H1 (cell line): ENCODE measurements at regions not wholly inside any gene's neighbourhood (a gene's known extent, or its start where the extent isn't known, plus 50 kb on each side); places are given as distances from the start of the nearest gene placed in this dataset.

Experiments
- CTCF ChIA-PET: fragments of 300-600 bp; sonication (Branson Sonifier 250); formaldehyde crosslinking; loops from one replicate; lab custom pipeline; 2021; ENCODE audit not compliant: partially characterized antibody; lab: Charles Lee
- POLR2A ChIA-PET: fragments of 300-600 bp; sonication (Branson Sonifier 250); formaldehyde crosslinking; loops from one replicate; lab custom pipeline; 2021; ENCODE audit warnings: inconsistent platforms; ENCODE audit not compliant: partially characterized antibody; lab: Charles Lee
- DNase-seq, 2 experiments: peaks; one replicate each; pipeline versions ENCODE4 v3.0.0 to v3.0.0-alpha.2; 2010 to 2022; ENCODE audit warnings: low spot score in 2 of 2, low read depth in 1 of 2, mixed read lengths in 1 of 2
- FAIRE-seq: peaks from 2 replicates; lab custom pipeline; 2011; peaks lifted over from hg19 to GRCh38; lab: Jason Lieb, UNC
- H2AFZ ChIP-seq: 2 replicates; pipeline ENCODE4 v1.8.1; 2012; ENCODE audit warnings: low read length, inconsistent platforms
- H2AK5ac ChIP-seq: 2 replicates; pipeline ENCODE4 v1.6.1; 2013; ENCODE audit warnings: low read depth, low read length
- H2BK120ac ChIP-seq: replicated peaks from 2 replicates; pipeline ENCODE3; 2013; ENCODE audit warnings: low read depth, low read length, inconsistent platforms
- H2BK12ac ChIP-seq: 2 replicates; pipeline ENCODE4 v1.6.1; 2013; ENCODE audit warnings: low read depth, low read length
- H2BK15ac ChIP-seq: 2 replicates; pipeline ENCODE4 v1.6.1; 2013; ENCODE audit warnings: low read length
- H2BK20ac ChIP-seq: 2 replicates; pipeline ENCODE4 v1.6.1; 2013; ENCODE audit warnings: low read length
- H2BK5ac ChIP-seq: 2 replicates; pipeline ENCODE4 v1.6.1; 2013; ENCODE audit warnings: low read depth, low read length
- H3K14ac ChIP-seq: 2 replicates; pipeline ENCODE4 v1.6.1; 2013; ENCODE audit warnings: inconsistent platforms; ENCODE audit not compliant: insufficient read length
- H3K18ac ChIP-seq: 2 replicates; pipeline ENCODE4 v1.6.1; 2013; ENCODE audit warnings: low read length; ENCODE audit errors: extremely low read depth
- H3K23ac ChIP-seq: 2 replicates; pipeline ENCODE4 v1.6.1; 2013; ENCODE audit warnings: inconsistent platforms; ENCODE audit not compliant: insufficient read length
- H3K23me2 ChIP-seq: 2 replicates; pipeline ENCODE4 v1.6.1; 2013; ENCODE audit warnings: low read depth, low read length
- H3K27ac ChIP-seq: 2 replicates; pipeline ENCODE4 v1.6.1; 2011; ENCODE audit warnings: low read depth, low read length, inconsistent platforms
- H3K27me3 ChIP-seq, 4 experiments: replicated peaks in 1 of 4; 1 replicate in 1 of 4; 2 replicates in 3 of 4; pipeline versions ENCODE4 v1.6.1 to v1.8.1; 2011 to 2013; ENCODE audit warnings: low read length in 3 of 4, mild to moderate bottlenecking in 3 of 4, inconsistent platforms in 2 of 4, mixed read lengths in 2 of 4, moderate library complexity in 1 of 4; ENCODE audit not compliant: control insufficient read depth in 3 of 4, insufficient read depth in 3 of 4; ENCODE audit errors: extremely low read depth in 1 of 4
- H3K36me3 ChIP-seq, 4 experiments: 2 replicates each; pipeline versions ENCODE4 v1.6.1 to v1.8.1; 2011 to 2013; ENCODE audit warnings: mild to moderate bottlenecking in 4 of 4, low read length in 3 of 4, moderate library complexity in 2 of 4, control low read depth in 1 of 4, inconsistent platforms in 1 of 4; ENCODE audit not compliant: insufficient read depth in 4 of 4, control insufficient read depth in 2 of 4
- H3K4ac ChIP-seq: replicated peaks from 2 replicates; pipeline ENCODE3; 2013; ENCODE audit warnings: low read length, low read depth, mixed read lengths, inconsistent platforms; ENCODE audit not compliant: insufficient read length
- H3K4me1 ChIP-seq, 4 experiments: replicated peaks in 1 of 4; 1 replicate in 1 of 4; 2 replicates in 3 of 4; pipeline versions ENCODE4 v1.6.1 to v1.8.1; 2011 to 2013; ENCODE audit warnings: low read length in 3 of 4, inconsistent platforms in 2 of 4, mixed read lengths in 1 of 4; ENCODE audit not compliant: insufficient read depth in 4 of 4, control insufficient read depth in 3 of 4
- H3K4me2 ChIP-seq, 2 experiments: 2 replicates each; pipeline versions ENCODE4 v1.6.1 to v1.8.1; 2011 to 2013; ENCODE audit warnings: low read depth in 2 of 2, low read length in 2 of 2, control low read depth in 1 of 2, inconsistent platforms in 1 of 2, mild to moderate bottlenecking in 1 of 2; ENCODE audit not compliant: insufficient read depth in 1 of 2
- H3K4me3 ChIP-seq, 4 experiments: fragments of 200-600, 300-600 bp in 1 of 4; sonication (generic), shearing (Covaris generic), sonication (Bioruptor Twin) in 1 of 4; 2 replicates each; pipeline versions ENCODE4 v1.5.1 to v1.8.1; 2011 to 2016; ENCODE audit warnings: low read length in 4 of 4, low read depth in 3 of 4, control low read depth in 2 of 4, inconsistent platforms in 2 of 4, mild to moderate bottlenecking in 2 of 4, mixed read lengths in 1 of 4, moderate library complexity in 1 of 4; ENCODE audit not compliant: insufficient read depth in 2 of 4; ENCODE audit errors: extremely low read depth in 1 of 4
- H3K56ac ChIP-seq: replicated peaks from 2 replicates; pipeline ENCODE3; 2013; ENCODE audit warnings: low read depth, mild to moderate bottlenecking, mixed read lengths, low read length, inconsistent platforms; ENCODE audit not compliant: insufficient read length
- H3K79me1 ChIP-seq: 2 replicates; pipeline ENCODE4 v1.6.1; 2013; ENCODE audit warnings: low read depth, low read length, control low read depth
- H3K79me2 ChIP-seq, 2 experiments: 2 replicates each; pipeline versions ENCODE4 v1.6.1 to v1.8.1; 2012 to 2013; ENCODE audit warnings: low read length in 2 of 2, mild to moderate bottlenecking in 2 of 2, inconsistent platforms in 1 of 2; ENCODE audit not compliant: insufficient read depth in 2 of 2, control insufficient read depth in 1 of 2
- H3K9ac ChIP-seq, 4 experiments: replicated peaks in 1 of 4; 1 replicate in 1 of 4; 2 replicates in 3 of 4; pipeline versions ENCODE4 v1.6.1 to v1.8.1; 2011 to 2013; ENCODE audit warnings: low read depth in 3 of 4, low read length in 3 of 4, control low read depth in 2 of 4, mild to moderate bottlenecking in 2 of 4, moderate library complexity in 2 of 4, inconsistent platforms in 1 of 4; ENCODE audit errors: extremely low read depth in 1 of 4
- H3K9me3 ChIP-seq, 2 experiments: 2 replicates each; pipeline versions ENCODE4 v1.6.1 to v1.8.1; 2012 to 2013; ENCODE audit warnings: mild to moderate bottlenecking in 2 of 2, moderate library complexity in 2 of 2, control low read depth in 1 of 2, inconsistent platforms in 1 of 2, low read depth in 1 of 2, low read length in 1 of 2, mixed read lengths in 1 of 2; ENCODE audit not compliant: insufficient read depth in 2 of 2
- H4K20me1 ChIP-seq, 2 experiments: replicated peaks in 1 of 2; 2 replicates each; pipeline versions ENCODE3 to v1.8.1; 2011 to 2013; ENCODE audit warnings: inconsistent platforms in 2 of 2, low read length in 2 of 2, mild to moderate bottlenecking in 1 of 2; ENCODE audit not compliant: insufficient read depth in 2 of 2, control insufficient read depth in 1 of 2
- H4K5ac ChIP-seq: 2 replicates; pipeline ENCODE4 v1.6.1; 2013; ENCODE audit warnings: low read length, low read depth, mixed read lengths, inconsistent platforms; ENCODE audit not compliant: insufficient read length
- H4K8ac ChIP-seq: 2 replicates; pipeline ENCODE4 v1.8.0; 2013; ENCODE audit warnings: mild to moderate bottlenecking, moderate library complexity, low read length, inconsistent platforms; ENCODE audit not compliant: insufficient read depth; ENCODE audit errors: extremely low read depth
- H4K91ac ChIP-seq: replicated peaks from 2 replicates; pipeline ENCODE3; 2013; ENCODE audit warnings: low read length, mixed read lengths, inconsistent platforms; ENCODE audit not compliant: insufficient read length
- CHD1 ChIP-seq: IDR thresholded peaks from 2 replicates; pipeline ENCODE4 v1.6.1; 2012; ENCODE audit warnings: low read depth, low read length, improper control_type of control experiment
- GABPA ChIP-seq: IDR thresholded peaks from 2 replicates; pipeline ENCODE4 v1.6.1; 2011; ENCODE audit warnings: mild to moderate bottlenecking, low read length, moderate library complexity, borderline replicate concordance; ENCODE audit not compliant: insufficient read depth
- GTF2F1 ChIP-seq: IDR thresholded peaks from 2 replicates; pipeline ENCODE4 v1.6.1; 2012; ENCODE audit warnings: low read depth, low read length, improper control_type of control experiment, borderline replicate concordance
- HDAC2 ChIP-seq, 2 experiments: fragments of 300-600 bp in 1 of 2; sonication (generic) in 1 of 2; IDR thresholded peaks; 2 replicates each; pipeline ENCODE4 v1.6.1; 2011 to 2012; ENCODE audit warnings: low read depth in 2 of 2, low read length in 2 of 2, mild to moderate bottlenecking in 2 of 2, moderate library complexity in 2 of 2, borderline replicate concordance in 1 of 2, inconsistent platforms in 1 of 2
- NRF1 ChIP-seq: IDR thresholded peaks from 2 replicates; pipeline ENCODE4 v1.6.1; 2011; ENCODE audit warnings: mild to moderate bottlenecking, low read depth, low read length, improper control_type of control experiment
- POLR2AphosphoS5 ChIP-seq: IDR thresholded peaks from 2 replicates; pipeline ENCODE4 v1.6.1; 2011; ENCODE audit warnings: low read depth, low read length
- SAP30 ChIP-seq: fragments of 300-600 bp; sonication (generic); IDR thresholded peaks from 2 replicates; pipeline ENCODE4 v1.7.1; 2012; ENCODE audit warnings: low read length, moderate library complexity, mild to moderate bottlenecking, inconsistent platforms; ENCODE audit not compliant: insufficient read depth, insufficient replicate concordance
- SRF ChIP-seq: IDR thresholded peaks from 2 replicates; pipeline ENCODE4 v1.6.1; 2011; ENCODE audit warnings: mild to moderate bottlenecking, low read depth, low read length, moderate library complexity
- TCF12 ChIP-seq: IDR thresholded peaks from 2 replicates; pipeline ENCODE4 v1.6.1; 2011; ENCODE audit warnings: low read depth, mild to moderate bottlenecking, low read length
- TEAD4 ChIP-seq: IDR thresholded peaks from 2 replicates; pipeline ENCODE4 v1.6.1; 2012; ENCODE audit warnings: low read depth, low read length, inconsistent platforms, mixed read lengths
- USF2 ChIP-seq: IDR thresholded peaks from 2 replicates; pipeline ENCODE4 v1.6.1; 2011; ENCODE audit warnings: low read length, improper control_type of control experiment
- WGBS, 2 experiments: shearing (Covaris generic) in 1 of 2; methylation state at CpG; one replicate each; pipeline versions ENCODE4 v1.1.6 to v1.1.7; 2013 to 2015; ENCODE audit warnings: low lambda C conversion rate in 2 of 2, mixed read lengths in 2 of 2, inconsistent platforms in 1 of 2, low coverage in 1 of 2, missing lambda C conversion rate in 1 of 2; ENCODE audit not compliant: insufficient replicate concordance in 2 of 2, insufficient coverage in 1 of 2, insufficient read length in 1 of 2; ENCODE audit errors: extremely low coverage in 1 of 2, missing lambda C conversion rate in 1 of 2; 5-methylcytosine and 5-hydroxymethylcytosine counted together

GRCh38 chr4:3655485-3655884, 110.7 kb upstream of the ADRA2C start:
- Histone ChIP-seq H3K4ac (no peak overlapping the region), H3K36me3 (no peaks in the 10 kb centered on the region), H4K8ac (no peak overlapping the region), H2BK5ac (no peak overlapping the region), H3K23ac (no peak overlapping the region), H2BK20ac (no peak overlapping the region), H3K14ac (no peak overlapping the region), H3K9me3 (no peaks in the 10 kb centered on the region), H2BK120ac (no peak overlapping the region), H3K27me3 (peaks cover 0 to 2% (median 0%) of the 10 kb centered on the region in 4 experiments; a peak in 1 of 7 replicates), H3K27ac (no peak overlapping the region), H3K79me1 (no peaks in the 10 kb centered on the region), H3K23me2 (peaks cover 1% of the 10 kb centered on the region; the same call in 1 of the 2 replicates), H4K5ac (no peak overlapping the region), H3K4me3 (no peak overlapping the region), H2AFZ (no peak overlapping the region), H2BK15ac (no peak overlapping the region), H3K4me2 (no peak overlapping the region), H3K18ac (no peak overlapping the region), H3K4me1 (peaks cover 0 to 5% (median 3%) of the 10 kb centered on the region in 4 experiments; a peak in 3 of 7 replicates), H4K91ac (no peak overlapping the region), H2BK12ac (no peak overlapping the region), H2AK5ac (no peak overlapping the region), H4K20me1 (no peaks in the 10 kb centered on the region), H3K9ac (no peak overlapping the region), H3K56ac (no peak overlapping the region), H3K79me2 (no peaks in the 10 kb centered on the region)
- CTCF ChIA-PET: interaction anchor here (0.9 to 1.7 kb wide), 4 partner anchors 10 to 287 kb away, joined by 3 to 5 read pairs (median 4); no protein-coding TSS in a partner anchor
- POLR2A ChIA-PET: no interaction called here
- TF ChIP-seq SRF (no peak), POLR2AphosphoS5 (no peak), TCF12 (no peak), GABPA (no peak), NRF1 (no peak), SAP30 (no peak), USF2 (no peak), TEAD4 (no peak), HDAC2 (IDR thresholded peaks at IDR 0.05; ENCODE audit: borderline replicate concordance in 1 of 2, low read depth in 2 of 2, low read length in 2 of 2) (no peak), CHD1 (no peak), GTF2F1 (no peak)
- 87% methylated on average over 7 of the region's 9 CpGs; no CpG with 5 or more reads in 1 of the 2 experiments for WGBS, 2 experiments
- FAIRE-seq (no peak), DNase-seq (no peak)
